ENCODE measurements at regions not wholly inside any gene's neighbourhood (a gene's known extent, or its start where the extent isn't known, plus 50 kb on each side); places are given as distances from the start of the nearest gene placed in this dataset.

DNA sequence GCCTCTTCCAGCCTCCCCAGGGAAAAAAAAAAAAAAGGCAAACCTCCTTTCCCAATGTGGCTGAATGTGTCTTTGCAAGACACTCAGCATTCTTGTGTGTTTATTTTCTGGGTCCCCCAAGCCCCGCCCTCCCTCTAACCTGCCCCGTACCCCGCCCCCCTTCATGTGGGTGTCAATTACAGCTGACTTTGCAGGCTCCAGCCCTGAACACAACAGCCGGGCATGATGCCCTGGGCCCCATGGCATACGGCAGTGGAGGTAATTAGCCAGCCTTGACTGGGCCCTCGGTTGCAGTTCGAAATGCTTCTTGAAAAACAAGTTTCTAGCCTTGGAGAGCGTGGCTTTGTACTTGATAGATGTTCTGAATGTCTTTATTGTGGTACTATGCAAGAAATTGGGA, 354.7 kb upstream of the RBFOX1 start:
- TF ChIP-seq SNAI2 (CRISPR knock-in tag; IDR thresholded peaks at IDR 0.05), result no peak
- TF ChIP-seq ZC3H10 (CRISPR knock-in tag; IDR thresholded peaks at IDR 0.05), result no peak
- no peak for TF ChIP-seq ESRRG (CRISPR knock-in tag; IDR thresholded peaks at IDR 0.05)
- TF ChIP-seq, protein P1, sequence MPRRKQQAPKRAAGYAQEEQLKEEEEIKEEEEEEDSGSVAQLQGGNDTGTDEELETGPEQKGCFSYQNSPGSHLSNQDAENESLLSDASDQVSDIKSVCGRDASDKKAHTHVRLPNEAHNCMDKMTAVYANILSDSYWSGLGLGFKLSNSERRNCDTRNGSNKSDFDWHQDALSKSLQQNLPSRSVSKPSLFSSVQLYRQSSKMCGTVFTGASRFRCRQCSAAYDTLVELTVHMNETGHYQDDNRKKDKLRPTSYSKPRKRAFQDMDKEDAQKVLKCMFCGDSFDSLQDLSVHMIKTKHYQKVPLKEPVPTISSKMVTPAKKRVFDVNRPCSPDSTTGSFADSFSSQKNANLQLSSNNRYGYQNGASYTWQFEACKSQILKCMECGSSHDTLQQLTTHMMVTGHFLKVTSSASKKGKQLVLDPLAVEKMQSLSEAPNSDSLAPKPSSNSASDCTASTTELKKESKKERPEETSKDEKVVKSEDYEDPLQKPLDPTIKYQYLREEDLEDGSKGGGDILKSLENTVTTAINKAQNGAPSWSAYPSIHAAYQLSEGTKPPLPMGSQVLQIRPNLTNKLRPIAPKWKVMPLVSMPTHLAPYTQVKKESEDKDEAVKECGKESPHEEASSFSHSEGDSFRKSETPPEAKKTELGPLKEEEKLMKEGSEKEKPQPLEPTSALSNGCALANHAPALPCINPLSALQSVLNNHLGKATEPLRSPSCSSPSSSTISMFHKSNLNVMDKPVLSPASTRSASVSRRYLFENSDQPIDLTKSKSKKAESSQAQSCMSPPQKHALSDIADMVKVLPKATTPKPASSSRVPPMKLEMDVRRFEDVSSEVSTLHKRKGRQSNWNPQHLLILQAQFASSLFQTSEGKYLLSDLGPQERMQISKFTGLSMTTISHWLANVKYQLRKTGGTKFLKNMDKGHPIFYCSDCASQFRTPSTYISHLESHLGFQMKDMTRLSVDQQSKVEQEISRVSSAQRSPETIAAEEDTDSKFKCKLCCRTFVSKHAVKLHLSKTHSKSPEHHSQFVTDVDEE (CRISPR knock-in tag; IDR thresholded peaks at IDR 0.05), result no peak
- no peak for TF ChIP-seq ZNF565 (CRISPR knock-in tag; conservative IDR thresholded peaks at IDR 0.05; ENCODE audit: low read depth)
- TF ChIP-seq TOX (CRISPR knock-in tag; IDR thresholded peaks at IDR 0.05; ENCODE audit: borderline replicate concordance), result no peak
- TF ChIP-seq RARB (CRISPR knock-in tag; IDR thresholded peaks at IDR 0.05), result no peak
- TF ChIP-seq ZNF8 (CRISPR knock-in tag; IDR thresholded peaks at IDR 0.05), result no peak
- no peak for ATAC-seq

- no peak for TF ChIP-seq ZNF70 (CRISPR knock-in tag; IDR thresholded peaks at IDR 0.05)
- ATAC-seq, result no peak
Measured at GRCh38 chr16:6977291-6977690, 355.4 kb upstream of the RBFOX1 start.

- TF ChIP-seq TCF4 (CRISPR knock-in tag; IDR thresholded peaks at IDR 0.05; ENCODE audit: borderline replicate concordance) (no peak), PPARA (CRISPR knock-in tag; IDR thresholded peaks at IDR 0.05; ENCODE audit: borderline replicate concordance) (no peak), SNAI2 (CRISPR knock-in tag; IDR thresholded peaks at IDR 0.05) (no peak), ZFP30 (CRISPR knock-in tag; IDR thresholded peaks at IDR 0.05) (no peak), PATZ1 (CRISPR knock-in tag; IDR thresholded peaks at IDR 0.05; ENCODE audit: borderline replicate concordance) (no peak), TOX (CRISPR knock-in tag; IDR thresholded peaks at IDR 0.05; ENCODE audit: borderline replicate concordance) (no peak), CSDC2 (CRISPR knock-in tag; IDR thresholded peaks at IDR 0.05) (no peak), ISL1 (CRISPR knock-in tag; IDR thresholded peaks at IDR 0.05) (no peak), ESRRG (CRISPR knock-in tag; IDR thresholded peaks at IDR 0.05) (no peak), ZFP3 (CRISPR knock-in tag; IDR thresholded peaks at IDR 0.05) (no peak), GLIS3 (CRISPR knock-in tag; IDR thresholded peaks at IDR 0.05) (no peak)
- TF ChIP-seq, protein P1 (CRISPR knock-in tag; IDR thresholded peaks at IDR 0.05), result no peak
- TF ChIP-seq, protein P2, sequence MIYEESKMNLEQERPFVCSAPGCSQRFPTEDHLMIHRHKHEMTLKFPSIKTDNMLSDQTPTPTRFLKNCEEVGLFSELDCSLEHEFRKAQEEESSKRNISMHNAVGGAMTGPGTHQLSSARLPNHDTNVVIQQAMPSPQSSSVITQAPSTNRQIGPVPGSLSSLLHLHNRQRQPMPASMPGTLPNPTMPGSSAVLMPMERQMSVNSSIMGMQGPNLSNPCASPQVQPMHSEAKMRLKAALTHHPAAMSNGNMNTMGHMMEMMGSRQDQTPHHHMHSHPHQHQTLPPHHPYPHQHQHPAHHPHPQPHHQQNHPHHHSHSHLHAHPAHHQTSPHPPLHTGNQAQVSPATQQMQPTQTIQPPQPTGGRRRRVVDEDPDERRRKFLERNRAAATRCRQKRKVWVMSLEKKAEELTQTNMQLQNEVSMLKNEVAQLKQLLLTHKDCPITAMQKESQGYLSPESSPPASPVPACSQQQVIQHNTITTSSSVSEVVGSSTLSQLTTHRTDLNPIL (CRISPR knock-in tag; IDR thresholded peaks at IDR 0.05; ENCODE audit: low read depth), result no peak
- no peak for ATAC-seq
Measured at GRCh38 chr16:6976716-6977115, 355.9 kb upstream of the RBFOX1 start.

GRCh38 chr16:6970171-6970857, 362.3 kb upstream of the RBFOX1 start:
- no peak for ATAC-seq
- TF ChIP-seq, protein P2 (CRISPR knock-in tag; IDR thresholded peaks at IDR 0.05; ENCODE audit: low read depth), result no peak
- TF ChIP-seq OSR1 (CRISPR knock-in tag; IDR thresholded peaks at IDR 0.05), result no peak
- no peak for TF ChIP-seq PATZ1 (CRISPR knock-in tag; IDR thresholded peaks at IDR 0.05; ENCODE audit: borderline replicate concordance)
- no peak for TF ChIP-seq SNAI2 (CRISPR knock-in tag; IDR thresholded peaks at IDR 0.05)
- no peak for TF ChIP-seq GLIS3 (CRISPR knock-in tag; IDR thresholded peaks at IDR 0.05)
- no peak for TF ChIP-seq CSRNP3 (CRISPR knock-in tag; IDR thresholded peaks at IDR 0.05)
- TF ChIP-seq TCF4 (CRISPR knock-in tag; IDR thresholded peaks at IDR 0.05; ENCODE audit: borderline replicate concordance), result no peak
- TF ChIP-seq CSDC2 (CRISPR knock-in tag; IDR thresholded peaks at IDR 0.05), result no peak

All from SK-N-SH treated with all-trans-retinoic acid at 6 μM for 48 hours (cell line).